ENCODE measurements at regions not wholly inside any gene's neighbourhood (a gene's known extent, or its start where the extent isn't known, plus 50 kb on each side); places are given as distances from the start of the nearest gene placed in this dataset.

GRCh38 chr5:8784692-8785091 is 761.2 kb downstream of the SEMA5A start:
- no peak for TF ChIP-seq POLR2A (IDR thresholded peaks at IDR 0.05)
- TF ChIP-seq, protein P1, sequence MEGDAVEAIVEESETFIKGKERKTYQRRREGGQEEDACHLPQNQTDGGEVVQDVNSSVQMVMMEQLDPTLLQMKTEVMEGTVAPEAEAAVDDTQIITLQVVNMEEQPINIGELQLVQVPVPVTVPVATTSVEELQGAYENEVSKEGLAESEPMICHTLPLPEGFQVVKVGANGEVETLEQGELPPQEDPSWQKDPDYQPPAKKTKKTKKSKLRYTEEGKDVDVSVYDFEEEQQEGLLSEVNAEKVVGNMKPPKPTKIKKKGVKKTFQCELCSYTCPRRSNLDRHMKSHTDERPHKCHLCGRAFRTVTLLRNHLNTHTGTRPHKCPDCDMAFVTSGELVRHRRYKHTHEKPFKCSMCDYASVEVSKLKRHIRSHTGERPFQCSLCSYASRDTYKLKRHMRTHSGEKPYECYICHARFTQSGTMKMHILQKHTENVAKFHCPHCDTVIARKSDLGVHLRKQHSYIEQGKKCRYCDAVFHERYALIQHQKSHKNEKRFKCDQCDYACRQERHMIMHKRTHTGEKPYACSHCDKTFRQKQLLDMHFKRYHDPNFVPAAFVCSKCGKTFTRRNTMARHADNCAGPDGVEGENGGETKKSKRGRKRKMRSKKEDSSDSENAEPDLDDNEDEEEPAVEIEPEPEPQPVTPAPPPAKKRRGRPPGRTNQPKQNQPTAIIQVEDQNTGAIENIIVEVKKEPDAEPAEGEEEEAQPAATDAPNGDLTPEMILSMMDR (IDR thresholded peaks at IDR 0.05): no peak

All from heart left ventricle (tissue), 13 donors.